Astrocyte (in vitro differentiated cells and primary cell): ENCODE measurements at regions not wholly inside any gene's neighbourhood (a gene's known extent, or its start where the extent isn't known, plus 50 kb on each side); places are given as distances from the start of the nearest gene placed in this dataset.

Experiments used
- DNase-seq: peaks from one replicate; pipeline ENCODE4 v3.0.0-alpha.2; 2010; ENCODE audit warnings: low read depth
- FAIRE-seq: peaks from 2 replicates; lab custom pipeline; 2011; peaks lifted over from hg19 to GRCh38; lab: Jason Lieb, UNC
- H2AFZ ChIP-seq: 2 replicates; pipeline ENCODE4 v1.6.0; 2012; ENCODE audit warnings: low read depth, low read length, inconsistent platforms
- H3K27ac ChIP-seq: 2 replicates; pipeline ENCODE4 v1.5.1; 2011; ENCODE audit warnings: low read depth, low read length, inconsistent platforms
- H3K27me3 ChIP-seq: 2 replicates; pipeline ENCODE4 v1.6.0; 2011; ENCODE audit warnings: low read length, inconsistent platforms; ENCODE audit not compliant: insufficient read depth
- H3K36me3 ChIP-seq: 2 replicates; pipeline ENCODE4 v1.5.1; 2011; ENCODE audit warnings: low read length, inconsistent platforms; ENCODE audit not compliant: insufficient read depth
- H3K4me1 ChIP-seq: 2 replicates; pipeline ENCODE4 v1.5.1; 2011; ENCODE audit warnings: low read length, inconsistent platforms; ENCODE audit not compliant: insufficient read depth
- H3K4me2 ChIP-seq: 2 replicates; pipeline ENCODE4 v1.6.0; 2012; ENCODE audit warnings: low read length, inconsistent platforms
- H3K4me3 ChIP-seq: 2 replicates; pipeline ENCODE4 v1.5.1; 2011; ENCODE audit warnings: low read depth, mild to moderate bottlenecking, low read length, inconsistent platforms; ENCODE audit not compliant: insufficient read depth
- H3K79me2 ChIP-seq: 2 replicates; pipeline ENCODE4 v1.6.0; 2012; ENCODE audit warnings: mild to moderate bottlenecking, low read length, inconsistent platforms; ENCODE audit not compliant: insufficient read depth
- H3K9ac ChIP-seq: 2 replicates; pipeline ENCODE4 v1.6.0; 2012; ENCODE audit warnings: mild to moderate bottlenecking, low read length, inconsistent platforms
- H3K9me3 ChIP-seq: 2 replicates; pipeline ENCODE4 v1.5.1; 2012; ENCODE audit warnings: low read depth, mild to moderate bottlenecking, low read length, inconsistent platforms; ENCODE audit not compliant: insufficient read depth
- H4K20me1 ChIP-seq: 2 replicates; pipeline ENCODE4 v1.6.0; 2012; ENCODE audit warnings: low read length, inconsistent platforms; ENCODE audit not compliant: insufficient read depth
- H3K27ac Mint-ChIP-seq: one replicate; pipeline ENCODE4 v1.8.0; 2021; ENCODE audit warnings: mild to moderate bottlenecking, mixed read lengths; ENCODE audit not compliant: unreplicated experiment
- H3K27me3 Mint-ChIP-seq: one replicate; pipeline ENCODE4 v1.8.0; 2021; ENCODE audit warnings: low read depth, mixed read lengths; ENCODE audit not compliant: unreplicated experiment
- H3K36me3 Mint-ChIP-seq: one replicate; pipeline ENCODE4 v1.8.0; 2021; ENCODE audit warnings: low read depth, mixed read lengths; ENCODE audit not compliant: unreplicated experiment
- H3K4me1 Mint-ChIP-seq: one replicate; pipeline ENCODE4 v1.8.0; 2021; ENCODE audit warnings: low read depth, mixed read lengths; ENCODE audit not compliant: unreplicated experiment
- H3K4me3 Mint-ChIP-seq: one replicate; pipeline ENCODE4 v1.8.0; 2021; ENCODE audit warnings: mild to moderate bottlenecking, moderate library complexity, mixed read lengths; ENCODE audit not compliant: unreplicated experiment
- H3K9me3 Mint-ChIP-seq: one replicate; pipeline ENCODE4 v1.8.0; 2021; ENCODE audit warnings: mild to moderate bottlenecking, mixed read lengths; ENCODE audit not compliant: unreplicated experiment
- EZH2 ChIP-seq: IDR thresholded peaks from 2 replicates; pipeline ENCODE4 v1.6.1; 2012; ENCODE audit warnings: mild to moderate bottlenecking, low read length, inconsistent platforms; ENCODE audit not compliant: insufficient read depth
- TF ChIP-seq, protein P1 (sequence below): IDR thresholded peaks from 2 replicates; pipeline ENCODE4 v1.5.1; 2011; ENCODE audit warnings: low read depth, mild to moderate bottlenecking, inconsistent platforms, low read length, moderate library complexity; ENCODE audit not compliant: insufficient read depth

DNA sequence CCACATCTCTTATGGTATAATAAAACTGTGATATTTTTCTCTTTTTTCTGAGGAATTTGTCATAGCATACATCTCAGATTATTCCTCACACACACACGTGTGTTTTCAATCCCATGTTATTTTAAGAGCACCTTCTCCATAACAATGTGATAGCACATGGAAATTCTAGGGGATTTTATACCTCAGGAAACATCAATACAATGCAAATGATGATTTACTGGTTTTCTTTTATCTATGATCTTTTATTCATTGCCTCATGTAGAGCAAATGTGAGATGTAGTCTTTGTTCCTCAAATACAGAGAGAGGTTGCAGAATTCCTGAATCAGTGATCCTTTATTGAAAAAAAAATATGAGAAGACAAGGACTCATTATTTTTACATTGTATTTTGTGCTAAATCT lies 128.3 kb upstream of the ROBO1 start:
- no peaks in the 10 kb centered on the region for H3K27me3 ChIP-seq
- H3K27ac ChIP-seq = no peak overlapping the region
- FAIRE-seq = no peak
- H3K9me3 Mint-ChIP-seq = no peaks in the 10 kb centered on the region
- TF ChIP-seq, protein P1, sequence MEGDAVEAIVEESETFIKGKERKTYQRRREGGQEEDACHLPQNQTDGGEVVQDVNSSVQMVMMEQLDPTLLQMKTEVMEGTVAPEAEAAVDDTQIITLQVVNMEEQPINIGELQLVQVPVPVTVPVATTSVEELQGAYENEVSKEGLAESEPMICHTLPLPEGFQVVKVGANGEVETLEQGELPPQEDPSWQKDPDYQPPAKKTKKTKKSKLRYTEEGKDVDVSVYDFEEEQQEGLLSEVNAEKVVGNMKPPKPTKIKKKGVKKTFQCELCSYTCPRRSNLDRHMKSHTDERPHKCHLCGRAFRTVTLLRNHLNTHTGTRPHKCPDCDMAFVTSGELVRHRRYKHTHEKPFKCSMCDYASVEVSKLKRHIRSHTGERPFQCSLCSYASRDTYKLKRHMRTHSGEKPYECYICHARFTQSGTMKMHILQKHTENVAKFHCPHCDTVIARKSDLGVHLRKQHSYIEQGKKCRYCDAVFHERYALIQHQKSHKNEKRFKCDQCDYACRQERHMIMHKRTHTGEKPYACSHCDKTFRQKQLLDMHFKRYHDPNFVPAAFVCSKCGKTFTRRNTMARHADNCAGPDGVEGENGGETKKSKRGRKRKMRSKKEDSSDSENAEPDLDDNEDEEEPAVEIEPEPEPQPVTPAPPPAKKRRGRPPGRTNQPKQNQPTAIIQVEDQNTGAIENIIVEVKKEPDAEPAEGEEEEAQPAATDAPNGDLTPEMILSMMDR = no peak
- no peak for TF ChIP-seq EZH2
- no peak overlapping the region for H3K4me2 ChIP-seq
- no peaks in the 10 kb centered on the region for H3K4me1 Mint-ChIP-seq
- no peak for DNase-seq
- H4K20me1 ChIP-seq = no peaks in the 10 kb centered on the region
- H3K4me3 ChIP-seq = no peak overlapping the region
- H3K4me1 ChIP-seq = no peaks in the 10 kb centered on the region
- no peaks in the 10 kb centered on the region for H3K9me3 ChIP-seq
- H2AFZ ChIP-seq = no peak overlapping the region
- no peaks in the 10 kb centered on the region for H3K79me2 ChIP-seq
- H3K4me3 Mint-ChIP-seq = no peak overlapping the region
- no peak overlapping the region for H3K27ac Mint-ChIP-seq
- H3K27me3 Mint-ChIP-seq = no peaks in the 10 kb centered on the region
- no peaks in the 10 kb centered on the region for H3K36me3 Mint-ChIP-seq
- H3K36me3 ChIP-seq = no peaks in the 10 kb centered on the region
- no peak overlapping the region for H3K9ac ChIP-seq

DNA sequence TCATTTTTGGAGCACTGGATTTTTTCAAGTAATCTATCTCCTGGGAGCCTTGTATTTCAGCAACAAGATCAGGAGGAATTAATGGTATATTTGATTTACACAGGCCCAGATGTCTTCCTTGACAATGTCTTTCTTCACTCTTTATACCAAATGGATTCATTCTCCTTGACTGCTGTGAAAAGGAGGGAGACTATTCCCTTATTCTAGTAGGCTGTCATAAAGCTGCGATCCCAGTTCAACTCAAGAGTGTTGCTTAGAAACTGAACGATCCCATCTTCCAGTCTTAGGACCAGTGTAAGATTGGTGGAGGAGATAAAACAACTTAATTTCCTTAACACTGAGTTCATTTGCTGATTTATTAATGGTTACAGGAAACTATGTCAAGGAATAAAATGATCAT lies 119.4 kb upstream of the ROBO1 start:
- H3K36me3 ChIP-seq = no peaks in the 10 kb centered on the region
- H3K4me1 ChIP-seq = no peaks in the 10 kb centered on the region
- Mint-ChIP-seq H3K27ac (no peak overlapping the region), H3K36me3 (no peaks in the 10 kb centered on the region), H3K4me3 (no peak overlapping the region), H3K27me3 (no peaks in the 10 kb centered on the region), H3K4me1 (no peaks in the 10 kb centered on the region), H3K9me3 (no peaks in the 10 kb centered on the region)
- no peak for TF ChIP-seq EZH2
- TF ChIP-seq, protein P1 = no peak
- no peaks in the 10 kb centered on the region for H4K20me1 ChIP-seq
- no peak overlapping the region for H3K4me2 ChIP-seq
- H3K4me3 ChIP-seq = no peak overlapping the region
- H3K79me2 ChIP-seq = no peaks in the 10 kb centered on the region
- H3K9ac ChIP-seq = no peak overlapping the region
- H2AFZ ChIP-seq = no peak overlapping the region
- FAIRE-seq = no peak
- no peak for DNase-seq
- no peaks in the 10 kb centered on the region for H3K27me3 ChIP-seq
- H3K9me3 ChIP-seq = no peaks in the 10 kb centered on the region
- H3K27ac ChIP-seq = no peak overlapping the region

DNA sequence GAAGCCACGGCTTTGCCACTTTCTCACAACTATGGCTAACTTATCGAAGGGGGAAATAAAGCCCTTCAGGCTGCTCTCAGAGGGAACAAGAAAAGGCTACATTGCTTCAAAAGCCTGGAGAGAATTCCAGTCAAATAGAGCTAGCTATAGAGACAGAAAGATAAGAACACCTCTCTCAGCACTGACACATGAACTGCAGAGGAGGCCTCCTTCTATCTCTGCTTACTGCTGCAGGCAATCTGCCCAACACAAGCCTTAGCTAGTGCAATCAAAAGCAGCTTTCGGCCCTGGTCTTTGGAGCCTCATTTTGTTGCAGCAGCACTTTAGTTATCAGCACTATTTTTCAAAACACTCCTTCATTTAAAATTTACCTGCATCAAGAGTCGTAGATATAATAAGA lies 118.4 kb upstream of the ROBO1 start:
- Histone ChIP-seq H3K9me3 (no peaks in the 10 kb centered on the region), H3K4me2 (no peak overlapping the region), H4K20me1 (no peaks in the 10 kb centered on the region), H2AFZ (no peak overlapping the region), H3K27me3 (no peaks in the 10 kb centered on the region), H3K79me2 (no peaks in the 10 kb centered on the region), H3K4me3 (no peak overlapping the region), H3K27ac (no peak overlapping the region), H3K9ac (no peak overlapping the region), H3K4me1 (no peaks in the 10 kb centered on the region), H3K36me3 (no peaks in the 10 kb centered on the region)
- Mint-ChIP-seq H3K4me1 (no peaks in the 10 kb centered on the region), H3K4me3 (no peak overlapping the region), H3K9me3 (no peaks in the 10 kb centered on the region), H3K36me3 (no peaks in the 10 kb centered on the region), H3K27ac (no peak overlapping the region), H3K27me3 (no peaks in the 10 kb centered on the region)
- DNase-seq (no peak), FAIRE-seq (no peak)
- TF ChIP-seq, protein P1 = no peak
- no peak for TF ChIP-seq EZH2
